Thyroid gland (tissue), 4 donors: ENCODE measurements at regions not wholly inside any gene's neighbourhood (a gene's known extent, or its start where the extent isn't known, plus 50 kb on each side); places are given as distances from the start of the nearest gene placed in this dataset.

Experiments used
- DNase-seq, 2 donors: peaks; one replicate each; pipeline ENCODE4 v3.0.0-alpha.2; 2019
- H3K27ac ChIP-seq, 3 donors: fragments of 200-600 bp; sonication (generic); 1 replicate in 2 of 3; 2 replicates in 1 of 3; pipeline ENCODE4 v1.5.1; 2016 to 2019; ENCODE audit warnings: mild to moderate bottlenecking in 1 of 3, moderate library complexity in 1 of 3
- H3K27me3 ChIP-seq: fragments of 200-600 bp; sonication (generic); one replicate; pipeline ENCODE4 v1.5.1; 2019
- H3K36me3 ChIP-seq, 2 donors: fragments of 200-600 bp; sonication (generic); one replicate each; pipeline ENCODE4 v1.5.1; 2016 to 2019
- H3K4me1 ChIP-seq, 2 donors: fragments of 200-600 bp; sonication (generic); one replicate each; pipeline ENCODE4 v1.5.1; 2017 to 2019
- H3K4me3 ChIP-seq, 3 donors: fragments of 200-600 bp; sonication (generic); replicated peaks in 1 of 3; 1 replicate in 2 of 3; 2 replicates in 1 of 3; pipeline ENCODE4 v1.5.1; 2016; ENCODE audit warnings: mild to moderate bottlenecking in 1 of 3
- H3K9me3 ChIP-seq: fragments of 200-600 bp; sonication (generic); one replicate; pipeline ENCODE4 v1.5.1; 2017
- CTCF ChIP-seq, 6 experiments: fragments of 200-600 bp in 3 of 6; fragments of 450-650 bp in 3 of 6; sonication (generic) in 3 of 6; IDR thresholded peaks; one replicate each; pipeline ENCODE4 v1.5.1; 2016 to 2019; ENCODE audit warnings: antibody characterized with exemption in 6 of 6, mild to moderate bottlenecking in 2 of 6, inconsistent platforms in 1 of 6, moderate library complexity in 1 of 6
- POLR2A ChIP-seq, 2 donors: fragments of 450-650 bp; IDR thresholded peaks; one replicate each; pipeline ENCODE4 v1.6.1; 2017; ENCODE audit warnings: antibody characterized with exemption in 2 of 2, mild to moderate bottlenecking in 2 of 2, moderate library complexity in 1 of 2
- WGBS, 2 donors: methylation state at CpG; one replicate each; pipeline ENCODE4 v1.1.5; 2017; 5-methylcytosine and 5-hydroxymethylcytosine counted together
- intact Hi-C: fragments of 100-400 bp; cut with DNase I; formaldehyde crosslinking; loops from one replicate; pipeline ENCODE4 v1.15.1; 2023

DNA sequence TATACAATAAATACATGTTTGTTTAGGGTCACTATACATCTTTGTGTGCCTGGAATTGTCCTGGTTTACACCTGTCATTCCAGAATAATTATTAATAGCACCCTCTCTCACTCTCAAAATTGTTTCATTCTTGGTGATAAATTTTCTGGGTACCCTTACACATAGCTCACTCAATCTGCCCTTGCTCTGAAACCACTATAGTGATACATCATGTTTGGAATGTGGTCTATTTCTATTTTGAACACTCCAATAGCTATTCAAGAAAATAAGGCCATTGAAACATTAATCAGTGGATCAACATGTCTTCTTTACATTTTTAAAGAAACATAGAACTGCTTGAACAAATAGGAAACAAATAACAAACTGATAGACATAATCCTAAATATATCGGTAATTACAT lies 158.7 kb downstream of the ARRDC3 start:
- H3K9me3 ChIP-seq, result no peaks in the 10 kb centered on the region
- DNase-seq, result no peak
- H3K4me1 ChIP-seq, result peaks cover 29 to 32% of the 10 kb centered on the region in 2 donors
- no peaks in the 10 kb centered on the region for H3K27me3 ChIP-seq
- intact Hi-C loops, result no loop called here
- no peaks in the 10 kb centered on the region for H3K36me3 ChIP-seq
- no peak overlapping the region for H3K4me3 ChIP-seq
- WGBS, 2 donors, result 90 to 91% methylated on average over 1 of the region's 1 CpG
- no peak for TF ChIP-seq CTCF (IDR thresholded peaks at IDR 0.05)
- TF ChIP-seq POLR2A (IDR thresholded peaks at IDR 0.05), result no peak
- peak overlapping the region; percentile 26 to 76 (median 40) for H3K27ac ChIP-seq

GRCh38 chr5:91223886-91224285 lies 159.2 kb downstream of the ARRDC3 start:
- H3K9me3 ChIP-seq, result no peaks in the 10 kb centered on the region
- no peaks in the 10 kb centered on the region for H3K27me3 ChIP-seq
- H3K27ac ChIP-seq, result peak overlapping the region; percentile 26 to 76 (median 40)
- no peak overlapping the region for H3K4me3 ChIP-seq
- no peak for DNase-seq
- intact Hi-C loops, result no loop called here
- H3K4me1 ChIP-seq, result peaks cover 32 to 36% of the 10 kb centered on the region in 2 donors
- H3K36me3 ChIP-seq, result no peaks in the 10 kb centered on the region
- WGBS, 2 donors, result 26 to 39% methylated on average over 1 of the region's 1 CpG
- TF ChIP-seq CTCF (IDR thresholded peaks at IDR 0.05), result no peak
- no peak for TF ChIP-seq POLR2A (IDR thresholded peaks at IDR 0.05)

- 96% methylated on average over 5 of the region's 5 CpGs for WGBS, 2 donors
- intact Hi-C loops, result no loop called here
- TF ChIP-seq CTCF (IDR thresholded peaks at IDR 0.05) (no peak), POLR2A (IDR thresholded peaks at IDR 0.05) (no peak)
- Histone ChIP-seq H3K4me3 (no peak overlapping the region), H3K4me1 (peaks cover 38 to 44% of the 10 kb centered on the region in 2 donors), H3K27ac (peak overlapping the region in 2 of 3 donors; percentile 46 to 76), H3K9me3 (no peaks in the 10 kb centered on the region), H3K27me3 (no peaks in the 10 kb centered on the region), H3K36me3 (no peaks in the 10 kb centered on the region)
- no peak for DNase-seq
These were observed 160.6 kb downstream of the ARRDC3 start for GRCh38 chr5:91222482-91222881.

DNA sequence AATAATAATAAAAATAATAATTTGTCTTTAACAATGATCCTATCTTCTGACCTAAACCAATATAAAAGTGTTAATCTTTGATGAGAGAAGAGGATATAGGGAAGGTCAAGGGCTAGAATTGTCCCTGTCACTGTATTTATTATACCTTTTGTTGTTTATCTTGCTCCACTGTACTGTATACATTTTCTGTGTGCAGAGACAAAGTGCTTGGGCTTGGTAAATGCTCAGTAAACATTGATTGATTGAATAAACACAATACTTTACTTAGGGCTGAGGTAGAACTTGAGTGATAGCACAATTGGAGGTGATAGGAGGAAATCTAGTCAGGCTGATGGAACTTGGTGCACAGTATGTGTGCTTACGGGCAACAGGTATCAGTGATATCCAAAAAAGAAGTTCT lies 161.2 kb downstream of the ARRDC3 start:
- H3K4me1 ChIP-seq, result peaks cover 38 to 44% of the 10 kb centered on the region in 2 donors
- intact Hi-C loops, result no loop called here
- 94 to 98% methylated on average over 1 of the region's 1 CpG for WGBS, 2 donors

More for the DNA sequence above, 161.2 kb downstream of the ARRDC3 start:
- TF ChIP-seq CTCF (IDR thresholded peaks at IDR 0.05), result no peak
- no peak for TF ChIP-seq POLR2A (IDR thresholded peaks at IDR 0.05)
- H3K4me3 ChIP-seq, result no peak overlapping the region
- no peaks in the 10 kb centered on the region for H3K36me3 ChIP-seq
- H3K9me3 ChIP-seq, result no peaks in the 10 kb centered on the region
- H3K27ac ChIP-seq, result peak overlapping the region in 1 of 3 donors; percentile 76
- no peaks in the 10 kb centered on the region for H3K27me3 ChIP-seq
- DNase-seq, result no peak
